ENCODE measurements at regions not wholly inside any gene's neighbourhood (a gene's known extent, or its start where the extent isn't known, plus 50 kb on each side); places are given as distances from the start of the nearest gene placed in this dataset.

DNA sequence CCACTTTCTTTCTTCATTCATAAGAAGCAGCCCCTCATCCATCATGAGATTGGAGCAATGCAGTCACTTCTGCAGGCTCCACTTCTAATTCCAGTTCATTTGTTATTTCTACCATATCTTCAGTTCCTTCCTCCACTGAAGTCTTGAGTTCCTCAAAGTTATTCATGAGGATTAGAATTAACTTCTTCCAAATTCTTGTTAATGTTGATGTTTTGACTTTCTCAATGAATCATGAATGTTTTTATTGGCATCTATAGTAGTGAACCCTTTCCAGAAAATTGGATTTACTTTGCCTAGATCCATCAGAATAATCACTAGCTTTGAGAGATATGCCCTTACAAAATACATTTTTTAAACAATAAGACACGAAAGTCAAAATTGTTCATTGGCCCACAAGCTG, 2567.7 kb upstream of the PCDH20 start:
- TF ChIP-seq, protein P1, sequence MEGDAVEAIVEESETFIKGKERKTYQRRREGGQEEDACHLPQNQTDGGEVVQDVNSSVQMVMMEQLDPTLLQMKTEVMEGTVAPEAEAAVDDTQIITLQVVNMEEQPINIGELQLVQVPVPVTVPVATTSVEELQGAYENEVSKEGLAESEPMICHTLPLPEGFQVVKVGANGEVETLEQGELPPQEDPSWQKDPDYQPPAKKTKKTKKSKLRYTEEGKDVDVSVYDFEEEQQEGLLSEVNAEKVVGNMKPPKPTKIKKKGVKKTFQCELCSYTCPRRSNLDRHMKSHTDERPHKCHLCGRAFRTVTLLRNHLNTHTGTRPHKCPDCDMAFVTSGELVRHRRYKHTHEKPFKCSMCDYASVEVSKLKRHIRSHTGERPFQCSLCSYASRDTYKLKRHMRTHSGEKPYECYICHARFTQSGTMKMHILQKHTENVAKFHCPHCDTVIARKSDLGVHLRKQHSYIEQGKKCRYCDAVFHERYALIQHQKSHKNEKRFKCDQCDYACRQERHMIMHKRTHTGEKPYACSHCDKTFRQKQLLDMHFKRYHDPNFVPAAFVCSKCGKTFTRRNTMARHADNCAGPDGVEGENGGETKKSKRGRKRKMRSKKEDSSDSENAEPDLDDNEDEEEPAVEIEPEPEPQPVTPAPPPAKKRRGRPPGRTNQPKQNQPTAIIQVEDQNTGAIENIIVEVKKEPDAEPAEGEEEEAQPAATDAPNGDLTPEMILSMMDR (IDR thresholded peaks at IDR 0.05) = no peak
- TF ChIP-seq POLR2A (IDR thresholded peaks at IDR 0.05) = no peak
